NCI-H146 treated with DMSO at 0.1 percent for 48 hours (cell line): ENCODE measurements at regions not wholly inside any gene's neighbourhood (a gene's known extent, or its start where the extent isn't known, plus 50 kb on each side); places are given as distances from the start of the nearest gene placed in this dataset.

ENCODE experiments used
- DNase-seq: peaks from one replicate; lab custom pipeline; 2025; ENCODE audit not compliant: unreplicated experiment; lab: John Stamatoyannopoulos, UW

DNA sequence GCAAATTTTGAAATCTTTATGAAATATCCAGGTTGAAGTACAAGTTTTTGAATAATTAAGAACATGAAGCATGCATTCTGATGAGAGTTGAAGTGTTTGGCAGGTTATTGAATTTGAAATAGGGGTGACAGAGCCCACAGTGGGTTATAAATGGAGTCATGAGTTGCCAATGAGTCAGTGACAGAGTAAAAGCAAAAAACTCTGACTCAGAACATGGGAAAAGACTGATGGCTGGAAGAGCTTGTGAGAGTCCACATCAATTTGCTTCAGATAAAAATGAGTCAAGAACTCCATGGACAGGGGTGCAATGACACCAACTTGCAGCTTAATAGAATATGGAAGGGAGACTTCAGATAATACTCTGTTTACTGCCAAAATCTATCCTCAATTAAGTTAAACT lies 105.3 kb downstream of the SLC6A15 start:
- DNase-seq, result no peak

DNA sequence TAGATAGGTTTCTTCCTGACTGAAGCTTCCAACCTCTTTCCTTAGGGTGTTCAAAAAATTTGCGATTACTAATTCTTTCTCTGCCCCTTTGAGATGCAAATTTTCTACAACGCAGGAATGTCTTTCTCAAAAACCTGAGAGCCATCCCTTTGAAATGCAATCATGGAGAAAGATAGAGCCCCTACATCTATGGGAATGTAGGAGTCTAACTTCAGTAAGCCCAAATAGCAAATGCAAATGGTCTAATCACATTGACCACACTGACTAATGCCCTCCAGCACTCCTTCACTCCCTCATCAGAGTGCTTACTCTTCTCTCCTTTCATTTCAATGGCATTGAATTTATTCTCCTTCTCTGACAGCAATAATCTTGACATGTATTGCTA lies 107.1 kb downstream of the SLC6A15 start:
- no peak for DNase-seq

DNA sequence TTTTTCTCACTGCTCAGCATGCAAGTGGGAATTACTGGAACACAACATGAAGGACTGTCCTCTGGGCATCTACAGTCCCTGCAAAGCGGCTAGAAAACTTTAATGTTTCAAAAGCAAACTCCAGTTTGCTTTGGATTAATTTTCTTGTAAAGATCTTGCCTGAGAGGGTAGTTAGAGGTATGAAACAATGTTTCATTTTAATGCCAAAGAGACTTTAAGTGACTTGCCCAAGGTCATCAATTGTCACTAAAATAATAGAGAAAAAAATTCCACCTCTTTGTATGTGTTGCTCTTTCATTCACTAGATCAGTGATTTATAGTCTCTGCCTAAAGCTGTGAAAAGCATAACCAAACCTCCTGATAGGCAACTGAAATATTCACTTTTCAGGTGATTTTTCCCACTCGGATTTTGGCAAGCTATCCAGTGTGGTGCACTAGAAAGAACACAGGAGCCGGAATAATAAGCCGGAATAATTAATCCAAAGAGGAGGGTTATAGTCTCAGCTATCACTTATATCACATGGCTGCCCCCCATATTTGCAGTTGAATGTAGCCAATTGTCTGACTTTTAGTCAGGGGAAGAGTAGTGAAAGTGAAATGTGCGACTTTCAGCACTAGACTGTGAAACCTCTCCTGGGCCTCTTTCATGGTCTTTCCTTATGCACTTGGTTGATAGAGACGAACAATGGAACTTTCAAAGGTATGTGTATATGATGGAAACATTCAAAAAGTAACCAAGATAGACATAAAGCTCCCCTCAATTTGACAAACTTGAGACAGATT lies 107.7 kb downstream of the SLC6A15 start:
- no peak for DNase-seq

- DNase-seq, result no peak
Observed at GRCh38 chr12:84803661-84804060, 108.9 kb downstream of the SLC6A15 start.

DNA sequence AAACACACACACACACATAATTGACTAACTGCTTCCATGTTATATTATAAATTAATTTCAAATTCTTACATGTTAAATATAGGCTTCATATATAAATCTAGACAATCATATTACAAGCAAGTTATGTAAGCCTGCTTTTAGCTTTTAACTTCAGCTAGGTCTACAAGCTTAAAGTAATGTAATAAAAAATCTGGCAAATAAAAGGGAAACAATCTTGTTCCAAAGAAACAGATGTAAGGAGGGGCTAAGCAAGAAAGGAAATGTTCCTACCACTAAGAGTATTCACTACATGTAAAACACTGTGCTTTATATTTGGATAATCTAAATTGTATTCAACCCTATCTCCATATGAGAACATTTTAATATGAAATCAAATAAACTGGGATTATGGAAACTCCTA lies 110.4 kb downstream of the SLC6A15 start:
- no peak for DNase-seq

DNA sequence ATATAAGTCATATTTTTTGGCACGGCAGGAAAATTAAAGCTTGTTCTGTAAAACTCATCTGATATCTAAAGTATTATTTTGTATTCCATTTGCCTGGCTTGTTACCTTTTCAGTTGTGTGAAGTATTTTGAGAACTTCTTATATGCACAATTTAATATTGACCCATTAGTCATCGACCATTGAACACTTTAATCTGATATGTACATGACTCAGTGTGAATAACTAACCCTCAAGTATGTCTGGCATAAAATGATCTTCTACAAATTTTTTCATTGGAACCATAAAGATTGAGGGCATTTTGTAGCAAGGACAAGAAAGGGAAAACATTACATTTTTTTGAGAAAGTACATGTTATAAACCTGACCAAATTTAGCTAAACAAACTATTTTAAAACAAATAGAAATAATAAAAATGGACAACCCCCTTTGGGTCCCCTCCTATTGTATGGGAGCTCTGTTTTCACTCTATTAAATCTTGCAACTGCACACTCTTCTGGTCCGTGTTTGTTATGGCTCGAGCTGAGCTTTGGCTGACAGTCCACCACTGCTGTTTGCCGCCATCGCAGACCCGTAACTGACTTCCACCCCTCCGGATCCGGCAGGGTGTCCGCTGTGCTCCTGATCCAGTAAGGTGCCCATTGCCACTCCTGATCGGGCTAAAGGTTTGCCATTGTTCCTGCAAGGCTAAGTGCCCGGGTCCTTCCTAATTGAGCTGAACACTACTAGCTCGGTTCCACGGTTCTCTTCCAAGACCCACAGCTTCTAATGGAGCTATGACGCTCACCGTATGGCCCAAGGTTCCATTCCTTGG lies 118.8 kb downstream of the SLC6A15 start:
- no peak for DNase-seq

DNA sequence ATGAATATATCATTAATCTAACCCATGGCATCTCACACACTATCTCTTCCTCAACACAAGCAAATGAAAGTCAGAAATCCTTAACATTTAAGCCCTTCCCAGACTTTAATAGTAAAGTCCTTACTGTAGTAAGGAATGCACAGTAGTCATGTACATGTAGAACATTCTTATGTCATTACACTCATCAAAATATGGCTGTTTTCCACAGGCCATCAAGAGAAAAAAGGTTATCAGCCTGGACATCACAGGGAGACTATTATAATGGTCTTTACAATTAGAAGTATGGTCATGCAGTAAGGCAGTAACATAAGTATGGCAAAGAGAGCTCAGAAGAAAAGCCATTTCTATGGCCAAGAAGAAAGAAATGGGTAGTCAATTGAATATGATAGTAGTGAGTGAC lies 121.2 kb downstream of the SLC6A15 start:
- no peak for DNase-seq

DNA sequence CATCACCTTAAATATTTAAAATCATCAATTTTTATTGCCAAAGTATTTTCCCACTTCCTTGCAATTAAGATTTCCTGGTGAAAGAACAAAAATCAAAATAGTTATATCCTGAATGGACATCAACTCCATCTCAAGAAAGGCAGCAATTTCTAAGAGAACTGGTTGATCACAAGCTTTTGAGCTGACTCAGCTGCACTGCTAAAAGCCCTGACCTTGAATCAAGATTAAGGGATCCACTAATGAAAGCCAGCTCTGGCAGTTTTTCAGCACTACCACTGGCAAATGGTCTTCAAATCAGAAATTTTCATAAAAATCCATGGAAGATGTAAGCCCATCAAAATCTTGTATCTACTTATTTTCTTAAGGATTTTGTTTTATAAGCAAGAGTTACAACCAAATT lies 123.4 kb downstream of the SLC6A15 start:
- DNase-seq, result no peak

DNA sequence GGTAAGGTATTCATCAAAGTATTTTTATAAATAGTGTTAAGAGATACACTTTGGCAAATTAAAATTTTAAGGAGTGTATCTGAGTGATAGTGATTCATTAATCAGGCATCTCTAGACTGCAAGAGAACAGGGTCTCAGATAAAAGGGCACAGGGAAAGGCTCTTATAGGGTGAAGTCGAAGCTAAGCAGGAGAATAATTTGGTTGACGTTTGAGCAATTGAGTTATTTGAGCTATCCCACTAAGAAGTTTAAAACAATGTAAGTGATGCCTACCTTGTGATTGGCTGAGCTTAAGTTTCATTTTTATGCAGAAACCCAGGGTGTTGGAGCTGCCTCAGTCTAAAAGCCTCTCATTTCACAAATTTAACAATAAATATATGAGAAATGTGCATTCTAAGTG lies 125.3 kb downstream of the SLC6A15 start:
- no peak for DNase-seq

- no peak for DNase-seq
Observed at GRCh38 chr12:84786622-84787021, 126.0 kb downstream of the SLC6A15 start.

DNA sequence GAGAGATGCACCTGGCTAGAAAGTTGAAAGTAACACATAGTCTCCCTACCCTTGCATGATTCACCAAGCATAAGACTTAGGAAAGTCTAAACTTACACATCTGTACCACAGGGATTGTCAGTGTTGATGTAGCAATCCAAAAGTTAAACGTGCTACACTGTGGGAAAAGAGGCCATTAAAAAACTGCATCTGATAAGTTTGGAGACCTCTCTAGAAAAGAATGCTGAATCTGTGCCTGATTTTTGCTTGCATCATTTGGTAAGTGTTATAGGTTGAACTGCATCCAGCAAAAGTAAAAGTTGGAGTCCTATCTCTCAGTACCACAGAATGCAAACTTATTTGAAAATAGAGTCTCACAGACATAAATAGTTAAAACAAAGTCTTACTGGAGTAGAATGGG lies 126.6 kb downstream of the SLC6A15 start:
- DNase-seq, result no peak

- DNase-seq, result no peak
Observed at GRCh38 chr12:84785281-84785680, 127.3 kb downstream of the SLC6A15 start.

GRCh38 chr12:84779169-84779568 lies 133.4 kb downstream of the SLC6A15 start:
- no peak for DNase-seq

DNA sequence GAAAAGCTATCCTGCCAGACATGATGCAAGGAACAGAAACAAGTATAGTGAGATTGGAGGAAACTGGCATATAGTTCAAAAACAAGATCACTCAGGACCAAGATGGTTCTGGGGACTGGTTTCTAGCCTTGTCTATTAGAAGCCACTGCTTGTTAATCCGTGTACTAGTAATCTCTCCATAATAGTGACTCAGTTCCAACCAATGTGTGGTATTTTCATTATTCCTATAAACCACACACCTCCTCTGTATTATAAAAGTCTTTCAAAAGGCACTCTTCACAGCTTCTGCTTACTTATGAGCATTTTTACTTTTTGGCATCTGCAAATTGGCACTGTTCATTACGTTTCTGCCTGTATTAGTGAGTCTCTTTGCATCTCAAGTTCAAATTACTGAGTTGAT lies 140.3 kb downstream of the SLC6A15 start:
- DNase-seq, result no peak

GRCh38 chr12:84767079-84767478 lies 145.5 kb downstream of the SLC6A15 start:
- no peak for DNase-seq

DNA sequence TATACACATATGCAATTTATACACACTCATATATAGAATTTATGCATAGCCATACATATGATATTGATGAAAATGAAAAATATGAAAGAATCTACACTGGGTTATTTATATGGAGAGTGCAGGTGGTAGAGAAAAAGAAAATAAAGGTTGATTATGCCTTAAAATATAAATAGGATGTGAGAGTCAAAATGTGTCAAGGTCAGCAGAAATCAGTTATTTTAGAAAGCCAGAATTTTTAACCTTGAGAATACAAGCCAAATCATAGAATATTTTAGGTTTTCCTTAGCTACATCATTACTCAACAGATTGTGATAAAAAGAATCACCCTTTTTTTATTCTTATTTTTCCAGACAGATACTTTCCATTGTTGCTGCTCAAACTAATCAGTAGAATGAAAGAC lies 146.2 kb downstream of the SLC6A15 start:
- DNase-seq, result no peak

DNA sequence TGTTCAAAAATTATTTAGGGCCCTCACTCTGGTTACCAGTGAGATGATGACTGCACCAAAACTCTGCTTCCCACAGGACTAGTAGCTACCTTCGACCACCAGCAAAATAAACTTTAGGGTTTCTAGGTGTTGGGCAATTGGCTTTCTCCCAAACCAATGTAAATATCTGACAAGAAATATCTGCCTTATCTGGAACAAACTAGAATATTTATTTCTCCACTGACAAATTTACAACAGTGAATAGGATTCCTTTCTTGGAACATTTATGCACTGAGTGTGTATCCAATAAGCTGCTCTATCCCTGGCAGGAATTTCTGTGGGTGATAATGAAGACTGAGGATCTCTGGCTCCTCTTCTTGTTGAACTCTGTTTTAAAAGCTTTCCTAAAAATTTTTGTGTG lies 148.6 kb downstream of the SLC6A15 start:
- no peak for DNase-seq

DNA sequence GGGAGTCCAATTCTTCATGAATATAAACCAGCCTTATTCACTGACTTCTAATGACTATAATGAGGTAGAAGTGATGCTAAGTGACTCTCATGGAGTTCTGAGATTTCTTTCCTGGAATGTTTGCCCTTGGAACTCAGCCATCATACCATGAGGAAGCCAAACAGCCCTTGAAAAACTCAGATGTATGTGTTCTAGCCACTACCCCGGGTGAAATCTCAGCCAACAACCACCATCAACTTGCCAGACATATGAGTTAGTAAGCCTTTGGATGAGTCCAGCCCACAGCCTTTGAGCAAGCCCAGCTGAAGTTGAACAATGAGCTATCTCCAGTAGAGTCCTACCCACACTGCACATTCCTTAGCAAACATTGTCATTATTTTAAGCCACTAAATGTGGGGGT lies 149.5 kb downstream of the SLC6A15 start:
- DNase-seq, result no peak

DNA sequence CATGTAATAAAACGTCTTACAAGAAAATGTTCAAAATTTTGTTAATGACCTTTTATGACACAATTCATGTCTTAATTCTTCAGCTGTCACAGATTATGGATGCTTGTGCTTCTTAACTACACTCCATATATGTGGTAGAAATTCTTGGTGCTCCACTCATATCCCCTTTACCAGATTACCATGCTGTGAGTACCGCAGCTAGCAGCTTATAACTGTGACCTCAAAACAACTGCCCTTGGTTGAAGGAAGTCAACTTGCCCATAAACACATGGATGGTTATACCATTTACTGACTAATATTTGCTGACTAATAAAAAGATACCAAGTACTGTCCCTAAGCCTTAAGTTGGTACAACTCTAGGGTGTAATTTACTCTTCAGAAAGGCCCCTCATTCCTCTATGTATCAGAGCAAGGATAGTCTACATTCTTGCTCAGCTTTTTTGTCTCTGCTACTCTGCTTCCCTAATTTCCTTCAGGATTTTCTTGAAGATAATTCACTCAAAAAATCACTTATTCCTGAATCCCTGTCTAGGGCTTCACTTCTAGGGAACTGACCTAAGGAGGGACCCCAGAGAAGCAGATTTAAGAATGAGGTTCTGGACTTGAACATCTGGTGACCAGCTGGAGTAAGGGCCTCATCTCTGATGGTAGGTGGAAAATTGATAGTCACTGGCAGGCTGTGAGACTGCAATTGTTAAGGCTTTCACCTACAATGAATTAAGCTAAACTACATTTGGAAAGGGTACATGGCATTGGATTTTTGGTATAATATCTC lies 152.3 kb downstream of the SLC6A15 start:
- DNase-seq, result no peak

DNA sequence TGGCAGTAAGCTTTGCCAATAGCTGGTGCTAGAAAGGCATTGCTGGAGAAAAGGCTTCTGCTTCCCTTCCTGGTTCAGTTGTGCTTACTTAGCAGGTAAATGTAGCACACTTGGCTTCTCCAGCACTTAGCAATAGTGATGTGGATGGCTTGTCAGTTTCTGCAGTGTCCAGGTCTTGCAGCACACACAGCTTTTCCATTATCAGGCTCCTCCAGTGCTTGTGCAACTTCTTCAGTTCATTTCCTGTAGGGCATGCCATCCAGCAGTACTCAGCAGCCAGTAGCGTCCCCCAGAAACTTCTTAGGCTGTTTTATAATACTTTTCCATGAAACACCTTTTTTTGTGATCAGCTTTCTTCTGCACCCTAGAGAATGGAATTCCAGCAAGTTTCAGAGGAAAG lies 154.6 kb downstream of the SLC6A15 start:
- no peak for DNase-seq

DNA sequence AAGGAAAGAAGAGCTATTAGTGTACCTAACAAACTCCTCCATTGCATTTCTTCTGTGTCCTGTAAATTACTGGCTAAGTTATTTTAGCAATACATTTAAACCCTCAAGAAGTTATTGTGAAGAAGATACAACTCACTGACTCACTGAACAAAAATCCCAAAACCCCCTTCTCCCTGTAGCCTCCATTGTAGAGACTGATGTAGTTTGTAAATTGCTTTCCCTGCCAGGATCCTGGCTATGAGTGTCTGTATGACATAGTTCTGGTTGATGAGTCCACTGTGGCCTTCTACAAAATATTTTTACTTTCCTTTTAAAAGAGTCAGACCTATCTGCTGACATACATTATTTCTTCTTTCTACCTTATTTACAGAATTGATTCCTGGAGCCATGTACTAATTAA lies 155.6 kb downstream of the SLC6A15 start:
- DNase-seq, result no peak

DNA sequence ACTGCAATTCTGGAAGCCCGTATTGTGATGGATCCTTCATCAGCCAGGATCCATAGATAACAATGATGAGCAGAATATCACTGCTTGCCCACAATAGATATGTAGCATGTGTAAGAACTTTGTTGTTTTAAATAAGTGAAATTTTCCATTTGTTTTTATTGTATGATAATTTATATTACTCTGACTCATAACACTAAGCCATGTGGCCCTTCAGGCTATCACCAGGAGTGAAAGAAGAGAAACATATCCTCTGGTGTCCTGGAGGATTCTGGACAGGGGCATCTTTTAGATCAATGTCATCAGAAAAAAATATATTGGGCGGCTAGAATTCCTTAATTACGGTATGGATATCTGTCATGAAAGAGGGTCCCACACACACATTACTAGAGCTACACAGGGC lies 167.5 kb downstream of the SLC6A15 start:
- DNase-seq, result no peak
